ENCODE measurements at regions not wholly inside any gene's neighbourhood (a gene's known extent, or its start where the extent isn't known, plus 50 kb on each side); places are given as distances from the start of the nearest gene placed in this dataset.

DNA sequence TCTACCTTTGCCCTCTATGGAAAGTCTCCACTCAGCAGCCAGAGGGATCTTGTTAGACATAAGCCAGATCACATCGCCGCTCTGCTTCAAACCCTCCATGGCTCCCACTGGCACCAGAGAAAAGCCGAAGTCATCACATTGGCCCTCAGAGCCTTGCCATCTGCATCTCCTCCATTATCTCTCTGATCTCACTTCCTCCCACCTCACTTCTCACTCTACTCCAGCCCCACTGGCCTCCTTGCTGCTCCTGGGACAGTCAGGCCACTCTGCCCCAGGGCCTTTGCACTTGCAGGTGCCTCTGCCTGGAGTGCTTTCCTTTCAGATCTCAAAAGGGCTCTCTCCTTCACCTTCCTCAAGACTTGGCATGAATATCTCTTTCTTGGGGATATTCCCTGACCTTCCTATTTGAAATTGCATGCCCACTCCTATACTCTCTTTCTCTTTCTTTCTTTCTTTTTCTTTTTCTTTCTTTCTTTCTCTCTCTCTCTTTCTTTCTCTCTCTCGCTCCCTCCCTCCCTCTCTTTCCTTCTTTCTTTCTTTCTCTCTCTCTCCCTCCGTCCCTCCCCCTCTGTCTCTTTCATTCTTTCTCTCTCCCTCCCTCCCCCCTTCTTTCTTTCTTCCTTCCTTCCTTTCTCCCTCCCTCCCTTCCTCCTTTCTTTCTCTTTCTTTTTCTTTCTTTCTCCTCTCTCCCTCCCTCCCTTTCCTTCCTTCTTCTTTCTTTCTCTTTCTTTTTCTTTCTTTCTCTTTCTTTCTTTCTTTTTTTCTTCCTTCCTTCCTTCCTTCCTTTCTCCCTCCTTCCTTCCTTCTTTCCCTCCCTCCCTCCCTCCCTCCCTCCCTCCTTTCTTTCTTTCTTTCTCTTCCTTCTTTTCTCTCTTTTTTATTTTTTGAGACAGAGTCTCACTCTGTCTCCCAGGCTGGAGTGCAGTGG, 96.0 kb upstream of the CASZ1 start:
- no peak overlapping the region for H3K27ac ChIP-seq
- H3K4me3 ChIP-seq (IDR thresholded peaks at IDR 0.05; ENCODE audit: insufficient read depth, low read depth, low read length) = no peak overlapping the region
- no peak overlapping the region for H3K9ac ChIP-seq
- no peaks in the 10 kb centered on the region for H3K4me1 ChIP-seq (ENCODE audit: low read depth, poor library complexity, severe bottlenecking)
- no peaks in the 10 kb centered on the region for H3K79me2 ChIP-seq (ENCODE audit: insufficient read depth, low read depth)
- H3K27me3 ChIP-seq (ENCODE audit: insufficient read depth, low read depth) = peaks cover 81% of the 10 kb centered on the region
- no peak overlapping the region for H3K4me2 ChIP-seq
- no peak overlapping the region for H2AFZ ChIP-seq (ENCODE audit: low read depth)
- TF ChIP-seq, protein P1, sequence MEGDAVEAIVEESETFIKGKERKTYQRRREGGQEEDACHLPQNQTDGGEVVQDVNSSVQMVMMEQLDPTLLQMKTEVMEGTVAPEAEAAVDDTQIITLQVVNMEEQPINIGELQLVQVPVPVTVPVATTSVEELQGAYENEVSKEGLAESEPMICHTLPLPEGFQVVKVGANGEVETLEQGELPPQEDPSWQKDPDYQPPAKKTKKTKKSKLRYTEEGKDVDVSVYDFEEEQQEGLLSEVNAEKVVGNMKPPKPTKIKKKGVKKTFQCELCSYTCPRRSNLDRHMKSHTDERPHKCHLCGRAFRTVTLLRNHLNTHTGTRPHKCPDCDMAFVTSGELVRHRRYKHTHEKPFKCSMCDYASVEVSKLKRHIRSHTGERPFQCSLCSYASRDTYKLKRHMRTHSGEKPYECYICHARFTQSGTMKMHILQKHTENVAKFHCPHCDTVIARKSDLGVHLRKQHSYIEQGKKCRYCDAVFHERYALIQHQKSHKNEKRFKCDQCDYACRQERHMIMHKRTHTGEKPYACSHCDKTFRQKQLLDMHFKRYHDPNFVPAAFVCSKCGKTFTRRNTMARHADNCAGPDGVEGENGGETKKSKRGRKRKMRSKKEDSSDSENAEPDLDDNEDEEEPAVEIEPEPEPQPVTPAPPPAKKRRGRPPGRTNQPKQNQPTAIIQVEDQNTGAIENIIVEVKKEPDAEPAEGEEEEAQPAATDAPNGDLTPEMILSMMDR (conservative IDR thresholded peaks at IDR 0.05; ENCODE audit: low read depth, low read length) = no peak
- no peaks in the 10 kb centered on the region for H3K36me3 ChIP-seq (ENCODE audit: insufficient read depth)
- no peaks in the 10 kb centered on the region for H4K20me1 ChIP-seq (ENCODE audit: insufficient read depth)

DNA sequence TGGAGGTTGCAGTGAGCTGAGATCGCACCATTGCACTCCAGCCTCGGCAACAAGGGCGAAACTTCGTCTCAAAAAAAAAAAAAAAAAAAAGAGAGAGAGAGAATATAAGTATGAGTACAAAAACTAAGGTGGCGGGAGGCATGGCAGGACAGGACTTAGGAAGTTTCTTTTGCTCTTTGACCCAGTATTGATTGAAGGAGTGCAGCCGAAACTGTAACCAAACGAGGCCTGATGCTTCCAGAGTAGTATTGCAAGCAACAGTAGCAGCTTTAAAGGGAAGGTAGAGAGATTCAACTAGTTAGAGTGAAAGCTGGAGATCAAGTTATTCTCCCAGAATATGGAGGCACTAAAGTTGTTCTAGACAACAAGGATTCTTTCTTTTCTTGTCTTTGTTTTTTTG, 99.2 kb upstream of the CASZ1 start:
- Histone ChIP-seq H3K36me3 (ENCODE audit: insufficient read depth) (no peaks in the 10 kb centered on the region), H3K4me3 (IDR thresholded peaks at IDR 0.05; ENCODE audit: insufficient read depth, low read depth, low read length) (no peak overlapping the region), H3K4me2 (no peak overlapping the region), H3K9ac (no peak overlapping the region), H3K27ac (no peak overlapping the region), H2AFZ (ENCODE audit: low read depth) (no peak overlapping the region), H3K79me2 (ENCODE audit: insufficient read depth, low read depth) (no peaks in the 10 kb centered on the region), H4K20me1 (ENCODE audit: insufficient read depth) (no peaks in the 10 kb centered on the region), H3K27me3 (ENCODE audit: insufficient read depth, low read depth) (peaks cover 94% of the 10 kb centered on the region), H3K4me1 (ENCODE audit: low read depth, poor library complexity, severe bottlenecking) (no peaks in the 10 kb centered on the region)
- TF ChIP-seq, protein P1 (conservative IDR thresholded peaks at IDR 0.05; ENCODE audit: low read depth, low read length) = no peak

DNA sequence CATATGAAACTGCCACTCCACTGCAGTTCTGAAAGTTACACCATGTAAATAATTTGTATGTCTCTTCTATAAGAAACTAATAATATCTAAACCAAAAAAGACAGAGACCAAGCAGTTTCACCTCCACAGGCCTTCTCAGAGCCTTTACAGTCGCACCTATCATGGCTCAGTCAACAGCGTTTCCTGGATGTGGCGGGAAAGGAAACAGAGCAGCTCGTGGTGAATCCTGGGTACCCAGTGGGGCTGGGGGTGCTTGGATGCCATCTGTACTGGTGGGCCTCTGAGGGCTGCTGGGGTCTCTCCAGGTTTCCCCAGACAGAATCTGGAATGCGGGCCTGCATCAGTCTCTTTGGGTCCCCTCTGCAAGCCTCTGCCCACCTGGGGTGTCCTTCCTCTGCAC, 100.2 kb upstream of the CASZ1 start:
- no peaks in the 10 kb centered on the region for H3K4me1 ChIP-seq (ENCODE audit: low read depth, poor library complexity, severe bottlenecking)
- no peaks in the 10 kb centered on the region for H3K79me2 ChIP-seq (ENCODE audit: insufficient read depth, low read depth)
- no peak overlapping the region for H3K27ac ChIP-seq
- TF ChIP-seq, protein P1 (conservative IDR thresholded peaks at IDR 0.05; ENCODE audit: low read depth, low read length) = no peak
- no peak overlapping the region for H3K9ac ChIP-seq
- peaks cover 95% of the 10 kb centered on the region for H3K27me3 ChIP-seq (ENCODE audit: insufficient read depth, low read depth)
- no peaks in the 10 kb centered on the region for H3K36me3 ChIP-seq (ENCODE audit: insufficient read depth)
- no peak overlapping the region for H2AFZ ChIP-seq (ENCODE audit: low read depth)
- H3K4me3 ChIP-seq (IDR thresholded peaks at IDR 0.05; ENCODE audit: insufficient read depth, low read depth, low read length) = no peak overlapping the region
- no peaks in the 10 kb centered on the region for H4K20me1 ChIP-seq (ENCODE audit: insufficient read depth)
- no peak overlapping the region for H3K4me2 ChIP-seq

DNA sequence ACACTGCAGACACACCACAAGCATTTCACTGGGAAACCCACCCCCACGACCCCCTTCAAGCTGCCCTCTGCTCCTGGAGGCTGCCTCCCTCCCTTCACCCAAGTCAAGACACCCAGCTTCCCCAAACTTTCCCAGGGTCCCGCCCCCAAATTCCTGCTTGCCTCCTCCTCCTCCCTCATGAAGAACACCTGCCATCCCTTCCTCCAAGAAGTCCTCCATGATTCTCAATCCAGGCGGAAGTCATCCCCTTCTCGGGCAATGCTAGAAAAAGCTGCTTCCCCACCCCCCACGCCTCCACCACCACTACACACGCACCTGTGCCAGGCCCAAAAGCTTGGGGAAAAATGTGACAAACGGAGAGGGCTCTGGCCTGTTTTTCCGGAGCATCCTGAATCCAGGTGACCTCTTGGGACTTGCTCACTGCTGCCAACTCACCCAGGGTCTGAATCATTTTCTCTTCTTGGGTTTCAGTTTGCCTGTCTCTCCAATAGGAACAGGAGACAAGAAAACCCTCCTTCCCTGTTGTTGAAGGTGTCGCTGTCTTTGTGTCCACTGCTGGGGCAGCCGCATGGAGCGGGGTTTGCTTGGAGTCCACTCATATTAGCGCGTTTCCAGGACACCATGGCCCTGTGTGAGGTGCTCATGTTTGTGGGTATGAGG, 101.0 kb upstream of the CASZ1 start:
- H3K4me2 ChIP-seq = no peak overlapping the region
- no peaks in the 10 kb centered on the region for H3K79me2 ChIP-seq (ENCODE audit: insufficient read depth, low read depth)
- H2AFZ ChIP-seq (ENCODE audit: low read depth) = no peak overlapping the region
- H3K27me3 ChIP-seq (ENCODE audit: insufficient read depth, low read depth) = peaks cover 96% of the 10 kb centered on the region
- H3K27ac ChIP-seq = no peak overlapping the region
- TF ChIP-seq, protein P1 (conservative IDR thresholded peaks at IDR 0.05; ENCODE audit: low read depth, low read length) = no peak
- H3K4me3 ChIP-seq (IDR thresholded peaks at IDR 0.05; ENCODE audit: insufficient read depth, low read depth, low read length) = no peak overlapping the region
- no peaks in the 10 kb centered on the region for H3K4me1 ChIP-seq (ENCODE audit: low read depth, poor library complexity, severe bottlenecking)
- no peaks in the 10 kb centered on the region for H4K20me1 ChIP-seq (ENCODE audit: insufficient read depth)
- H3K36me3 ChIP-seq (ENCODE audit: insufficient read depth) = no peaks in the 10 kb centered on the region
- H3K9ac ChIP-seq = no peak overlapping the region

Measured in KMS-11 (cell line).